ENCODE measurements at regions not wholly inside any gene's neighbourhood (a gene's known extent, or its start where the extent isn't known, plus 50 kb on each side); places are given as distances from the start of the nearest gene placed in this dataset.

- TF ChIP-seq NR2F2 (IDR thresholded peaks at IDR 0.05) (no peak), HNF4G (IDR thresholded peaks at IDR 0.05) (no peak), EGR1 (IDR thresholded peaks at IDR 0.05; ENCODE audit: low read depth in 2 of 2) (no peak), ATF3 (IDR thresholded peaks at IDR 0.05) (no peak), JUND (IDR thresholded peaks at IDR 0.05) (no peak), SP1 (IDR thresholded peaks at IDR 0.05) (no peak), CTCF (IDR thresholded peaks at IDR 0.05; ENCODE audit: low read depth, low read length, missing input control) (no peak), ZBTB33 (IDR thresholded peaks at IDR 0.05) (no peak), FOXA1 (IDR thresholded peaks at IDR 0.05) (no peak), YY1 (IDR thresholded peaks at IDR 0.05) (no peak), RXRA (IDR thresholded peaks at IDR 0.05) (no peak), HNF4A (conservative IDR thresholded peaks at IDR 0.05) (no peak)
- TF ChIP-seq, protein P1, sequence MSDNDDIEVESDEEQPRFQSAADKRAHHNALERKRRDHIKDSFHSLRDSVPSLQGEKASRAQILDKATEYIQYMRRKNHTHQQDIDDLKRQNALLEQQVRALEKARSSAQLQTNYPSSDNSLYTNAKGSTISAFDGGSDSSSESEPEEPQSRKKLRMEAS (IDR thresholded peaks at IDR 0.05) = no peak
- WGBS = 76% methylated on average over 7 of the region's 7 CpGs
- no peaks in the 10 kb centered on the region for H3K36me3 ChIP-seq (ENCODE audit: control insufficient read depth in 4 of 4, insufficient read depth in 3 of 4, low read depth in 1 of 4, low read length in 3 of 4)
- H3K4me3 ChIP-seq (ENCODE audit: low read depth in 1 of 3, low read length in 3 of 3) = no peak overlapping the region
- no peaks in the 10 kb centered on the region for H3K4me1 ChIP-seq (ENCODE audit: control insufficient read depth in 4 of 4, insufficient read depth in 4 of 4, low read length in 3 of 4)
- H3K9me3 ChIP-seq (ENCODE audit: control insufficient read depth in 4 of 4, low read length in 3 of 4) = no peaks in the 10 kb centered on the region
- DNase-seq (ENCODE audit: low spot score) = no peak
- no peak overlapping the region for H3K27ac ChIP-seq (ENCODE audit: low read depth in 1 of 2, low read length in 2 of 2)
- H3K9ac ChIP-seq (ENCODE audit: low read depth in 1 of 2, low read length in 2 of 2) = no peak overlapping the region
- no peaks in the 10 kb centered on the region for H3K27me3 ChIP-seq (ENCODE audit: control insufficient read depth in 4 of 4, insufficient read depth in 4 of 4, low read length in 3 of 4)
Observed at GRCh38 chr1:29907596-29907995, 671.3 kb downstream of the PTPRU start.

- Histone ChIP-seq H3K27me3 (ENCODE audit: control insufficient read depth in 4 of 4, insufficient read depth in 4 of 4, low read length in 3 of 4) (no peaks in the 10 kb centered on the region), H3K27ac (ENCODE audit: low read depth in 1 of 2, low read length in 2 of 2) (no peak overlapping the region), H3K36me3 (ENCODE audit: control insufficient read depth in 4 of 4, insufficient read depth in 3 of 4, low read depth in 1 of 4, low read length in 3 of 4) (no peaks in the 10 kb centered on the region), H3K4me3 (ENCODE audit: low read depth in 1 of 3, low read length in 3 of 3) (no peak overlapping the region), H3K9ac (ENCODE audit: low read depth in 1 of 2, low read length in 2 of 2) (no peak overlapping the region), H3K4me1 (ENCODE audit: control insufficient read depth in 4 of 4, insufficient read depth in 4 of 4, low read length in 3 of 4) (no peaks in the 10 kb centered on the region), H3K9me3 (ENCODE audit: control insufficient read depth in 4 of 4, low read length in 3 of 4) (no peaks in the 10 kb centered on the region)
- WGBS = 83% methylated on average over 6 of the region's 6 CpGs
- TF ChIP-seq, protein P2, sequence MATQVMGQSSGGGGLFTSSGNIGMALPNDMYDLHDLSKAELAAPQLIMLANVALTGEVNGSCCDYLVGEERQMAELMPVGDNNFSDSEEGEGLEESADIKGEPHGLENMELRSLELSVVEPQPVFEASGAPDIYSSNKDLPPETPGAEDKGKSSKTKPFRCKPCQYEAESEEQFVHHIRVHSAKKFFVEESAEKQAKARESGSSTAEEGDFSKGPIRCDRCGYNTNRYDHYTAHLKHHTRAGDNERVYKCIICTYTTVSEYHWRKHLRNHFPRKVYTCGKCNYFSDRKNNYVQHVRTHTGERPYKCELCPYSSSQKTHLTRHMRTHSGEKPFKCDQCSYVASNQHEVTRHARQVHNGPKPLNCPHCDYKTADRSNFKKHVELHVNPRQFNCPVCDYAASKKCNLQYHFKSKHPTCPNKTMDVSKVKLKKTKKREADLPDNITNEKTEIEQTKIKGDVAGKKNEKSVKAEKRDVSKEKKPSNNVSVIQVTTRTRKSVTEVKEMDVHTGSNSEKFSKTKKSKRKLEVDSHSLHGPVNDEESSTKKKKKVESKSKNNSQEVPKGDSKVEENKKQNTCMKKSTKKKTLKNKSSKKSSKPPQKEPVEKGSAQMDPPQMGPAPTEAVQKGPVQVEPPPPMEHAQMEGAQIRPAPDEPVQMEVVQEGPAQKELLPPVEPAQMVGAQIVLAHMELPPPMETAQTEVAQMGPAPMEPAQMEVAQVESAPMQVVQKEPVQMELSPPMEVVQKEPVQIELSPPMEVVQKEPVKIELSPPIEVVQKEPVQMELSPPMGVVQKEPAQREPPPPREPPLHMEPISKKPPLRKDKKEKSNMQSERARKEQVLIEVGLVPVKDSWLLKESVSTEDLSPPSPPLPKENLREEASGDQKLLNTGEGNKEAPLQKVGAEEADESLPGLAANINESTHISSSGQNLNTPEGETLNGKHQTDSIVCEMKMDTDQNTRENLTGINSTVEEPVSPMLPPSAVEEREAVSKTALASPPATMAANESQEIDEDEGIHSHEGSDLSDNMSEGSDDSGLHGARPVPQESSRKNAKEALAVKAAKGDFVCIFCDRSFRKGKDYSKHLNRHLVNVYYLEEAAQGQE (IDR thresholded peaks at IDR 0.05) = no peak
- TF ChIP-seq HNF4G (IDR thresholded peaks at IDR 0.05) (no peak), ATF3 (IDR thresholded peaks at IDR 0.05) (no peak), TAF1 (conservative IDR thresholded peaks at IDR 0.05) (no peak), EGR1 (IDR thresholded peaks at IDR 0.05; ENCODE audit: low read depth in 2 of 2) (no peak), RAD21 (IDR thresholded peaks at IDR 0.05) (no peak), GABPA (IDR thresholded peaks at IDR 0.05 in 1 of 2, conservative IDR thresholded peaks at IDR 0.05 in 1 of 2) (no peak), NR2F2 (IDR thresholded peaks at IDR 0.05) (no peak), CTCF (IDR thresholded peaks at IDR 0.05; ENCODE audit: low read depth, low read length, missing input control) (no peak), SP1 (IDR thresholded peaks at IDR 0.05) (no peak), RXRA (IDR thresholded peaks at IDR 0.05) (no peak)
- no peak for DNase-seq (ENCODE audit: low spot score)
Observed at GRCh38 chr1:29906927-29907326, 670.6 kb downstream of the PTPRU start.
